Upper lobe of left lung (tissue), 6 donors: ENCODE measurements at regions not wholly inside any gene's neighbourhood (a gene's known extent, or its start where the extent isn't known, plus 50 kb on each side); places are given as distances from the start of the nearest gene placed in this dataset.
"Not testable (repeated sequence)": the region's sequence is repeated elsewhere in the genome, so short reads cannot be mapped to it uniquely, and the experiment has no call there.

Experiments used
- ATAC-seq, 2 donors: fragments of 200-7000 bp; cut with Tn5 transposase; one replicate each; pipeline ENCODE4 v1.9.1; 2022; ENCODE audit warnings: mild to moderate bottlenecking in 2 of 2, moderate library complexity in 2 of 2; ENCODE audit not compliant: low FRiP score in 2 of 2
- DNase-seq, 2 donors: peaks; one replicate each; pipeline ENCODE4 v3.0.0-alpha.2; 2019 to 2020
- H3K27ac ChIP-seq, 4 donors: fragments of 200-600 bp; sonication (generic); one replicate each; pipeline ENCODE4 v1.5.1; 2016 to 2019
- H3K27me3 ChIP-seq, 4 donors: fragments of 200-600 bp; sonication (generic); one replicate each; pipeline ENCODE4 v1.5.1; 2017 to 2019
- H3K36me3 ChIP-seq, 4 donors: fragments of 200-600 bp; sonication (generic); one replicate each; pipeline ENCODE4 v1.5.1; 2016 to 2019
- H3K4me1 ChIP-seq, 4 donors: fragments of 200-600 bp; sonication (generic); one replicate each; pipeline ENCODE4 v1.5.1; 2018 to 2019
- H3K4me3 ChIP-seq, 4 donors: fragments of 200-600 bp; sonication (generic); one replicate each; pipeline ENCODE4 v1.5.1; 2017 to 2019; ENCODE audit warnings: mild to moderate bottlenecking in 2 of 4, moderate library complexity in 1 of 4
- H3K9me3 ChIP-seq, 4 donors: fragments of 200-600 bp; sonication (generic); one replicate each; pipeline ENCODE4 v1.5.1; 2018 to 2019
- EP300 ChIP-seq, 4 donors: sonication (generic); formaldehyde crosslinking; IDR thresholded peaks; one replicate each; pipeline ENCODE4 v1.5.1; 2017; ENCODE audit warnings: antibody characterized with exemption in 4 of 4, control low read depth in 2 of 4
- POLR2A ChIP-seq, 4 donors: fragments of 450-650 bp; IDR thresholded peaks; one replicate each; pipeline ENCODE4 v1.5.1; 2016 to 2017; ENCODE audit warnings: antibody characterized with exemption in 4 of 4, mild to moderate bottlenecking in 2 of 4
- POLR2AphosphoS5 ChIP-seq, 2 donors: sonication (generic); formaldehyde crosslinking; IDR thresholded peaks; one replicate each; pipeline ENCODE4 v1.5.1; 2017; ENCODE audit warnings: antibody characterized with exemption in 2 of 2
- WGBS, 2 donors: methylation state at CpG; one replicate each; pipeline ENCODE4 v1.1.5; 2017 to 2018; 5-methylcytosine and 5-hydroxymethylcytosine counted together
- TF ChIP-seq, protein P1 (sequence below), 6 experiments: fragments of 450-650 bp in 4 of 6; fragments of 200-600 bp in 2 of 6; sonication (generic) in 2 of 6; IDR thresholded peaks; one replicate each; pipeline ENCODE4 v1.5.1; 2016 to 2019; ENCODE audit warnings: antibody characterized with exemption in 6 of 6
- donor health status: DM: no; HTN: no; CAD: no; lungs with moderate emphysema.
- donor health status: DM: no; HTN: yes; CAD: no; lungs with severe emphysema.

DNA sequence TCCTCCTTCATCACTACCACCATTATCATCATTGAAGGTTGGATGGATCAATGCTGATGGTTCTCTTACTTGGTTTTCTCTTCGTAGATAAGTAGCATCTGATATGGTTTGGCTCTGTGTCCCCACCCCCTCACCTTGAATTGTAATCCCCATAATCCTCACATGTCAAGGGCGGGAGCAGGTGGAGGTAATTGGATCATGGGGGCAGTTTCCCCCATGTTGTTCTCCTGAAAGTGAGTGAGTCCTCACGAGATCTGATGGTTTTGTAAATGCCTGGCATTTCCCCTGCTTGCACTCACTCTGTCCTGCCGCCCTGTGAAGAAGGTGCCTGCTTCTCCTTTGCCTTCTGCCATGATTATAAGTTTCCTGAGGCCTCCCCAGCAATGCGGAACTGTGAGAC is 172.4 kb upstream of the PWP1 start:
- Histone ChIP-seq H3K9me3 (no peaks in the 10 kb centered on the region), H3K36me3 (no peaks in the 10 kb centered on the region), H3K27me3 (no peaks in the 10 kb centered on the region), H3K4me1 (no peaks in the 10 kb centered on the region), H3K27ac (no peak overlapping the region), H3K4me3 (no peak overlapping the region)
- ATAC-seq (no peak), DNase-seq (no peak)
- WGBS, 2 donors, result 59 to 63% methylated on average over 5 of the region's 5 CpGs
- TF ChIP-seq POLR2A (IDR thresholded peaks at IDR 0.05) (no peak), EP300 (IDR thresholded peaks at IDR 0.05) (no peak), POLR2AphosphoS5 (IDR thresholded peaks at IDR 0.05) (no peak)
- TF ChIP-seq, protein P1, sequence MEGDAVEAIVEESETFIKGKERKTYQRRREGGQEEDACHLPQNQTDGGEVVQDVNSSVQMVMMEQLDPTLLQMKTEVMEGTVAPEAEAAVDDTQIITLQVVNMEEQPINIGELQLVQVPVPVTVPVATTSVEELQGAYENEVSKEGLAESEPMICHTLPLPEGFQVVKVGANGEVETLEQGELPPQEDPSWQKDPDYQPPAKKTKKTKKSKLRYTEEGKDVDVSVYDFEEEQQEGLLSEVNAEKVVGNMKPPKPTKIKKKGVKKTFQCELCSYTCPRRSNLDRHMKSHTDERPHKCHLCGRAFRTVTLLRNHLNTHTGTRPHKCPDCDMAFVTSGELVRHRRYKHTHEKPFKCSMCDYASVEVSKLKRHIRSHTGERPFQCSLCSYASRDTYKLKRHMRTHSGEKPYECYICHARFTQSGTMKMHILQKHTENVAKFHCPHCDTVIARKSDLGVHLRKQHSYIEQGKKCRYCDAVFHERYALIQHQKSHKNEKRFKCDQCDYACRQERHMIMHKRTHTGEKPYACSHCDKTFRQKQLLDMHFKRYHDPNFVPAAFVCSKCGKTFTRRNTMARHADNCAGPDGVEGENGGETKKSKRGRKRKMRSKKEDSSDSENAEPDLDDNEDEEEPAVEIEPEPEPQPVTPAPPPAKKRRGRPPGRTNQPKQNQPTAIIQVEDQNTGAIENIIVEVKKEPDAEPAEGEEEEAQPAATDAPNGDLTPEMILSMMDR (IDR thresholded peaks at IDR 0.05), result no peak

GRCh38 chr12:107513636-107514400 is 171.8 kb upstream of the PWP1 start:
- Histone ChIP-seq H3K27ac (no peak overlapping the region), H3K36me3 (no peaks in the 10 kb centered on the region), H3K27me3 (no peaks in the 10 kb centered on the region), H3K4me3 (no peak overlapping the region), H3K9me3 (no peaks in the 10 kb centered on the region), H3K4me1 (no peaks in the 10 kb centered on the region)
- TF ChIP-seq EP300 (IDR thresholded peaks at IDR 0.05) (no peak), POLR2AphosphoS5 (IDR thresholded peaks at IDR 0.05) (no peak), POLR2A (IDR thresholded peaks at IDR 0.05) (no peak)
- TF ChIP-seq, protein P1 (IDR thresholded peaks at IDR 0.05), result no peak
- ATAC-seq, result no peak
- no peak for DNase-seq
- WGBS, 2 donors, result 80 to 88% methylated on average over 3 of the region's 3 CpGs

GRCh38 chr12:107514887-107515445 is 170.6 kb upstream of the PWP1 start:
- TF ChIP-seq POLR2A (IDR thresholded peaks at IDR 0.05), result no peak
- TF ChIP-seq, protein P1 (IDR thresholded peaks at IDR 0.05), result no peak
- no peak for TF ChIP-seq EP300 (IDR thresholded peaks at IDR 0.05)
- no peak for TF ChIP-seq POLR2AphosphoS5 (IDR thresholded peaks at IDR 0.05)
- DNase-seq, result no peak
- H3K4me3 ChIP-seq, result no peak overlapping the region
- ATAC-seq, result peak; percentile 22 to 83
- WGBS, 2 donors, result 64 to 70% methylated on average over 7 of the region's 7 CpGs
- no peaks in the 10 kb centered on the region for H3K9me3 ChIP-seq
- no peaks in the 10 kb centered on the region for H3K27me3 ChIP-seq
- H3K36me3 ChIP-seq, result no peaks in the 10 kb centered on the region
- no peak overlapping the region for H3K27ac ChIP-seq
- no peaks in the 10 kb centered on the region for H3K4me1 ChIP-seq

DNA sequence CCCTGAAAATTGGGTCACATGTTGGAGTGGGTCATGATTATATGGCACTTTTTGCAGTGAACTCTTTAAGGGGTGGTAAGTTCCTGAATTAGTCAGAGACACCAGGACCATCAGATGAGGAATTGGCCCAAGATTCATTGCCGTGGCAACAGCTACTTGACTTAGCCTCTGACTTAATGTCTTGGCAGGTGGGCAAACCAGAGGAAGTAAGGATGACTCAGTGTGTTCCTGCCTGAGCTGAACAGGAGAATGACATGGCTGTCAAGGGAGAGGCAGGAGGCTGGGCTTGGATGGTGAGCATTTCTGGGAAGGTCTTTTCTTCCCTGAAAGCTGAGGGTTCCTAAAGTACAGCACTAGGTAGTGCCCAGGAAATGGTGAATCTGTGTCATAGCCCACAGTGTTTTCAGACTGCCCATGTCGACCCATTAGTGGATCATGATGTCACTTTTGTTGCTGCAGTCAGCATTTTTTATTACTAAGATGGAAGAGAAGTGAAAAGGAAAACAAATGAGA is 170.1 kb upstream of the PWP1 start:
- peak in 1 of 2 donors; percentile 35 for TF ChIP-seq POLR2AphosphoS5 (IDR thresholded peaks at IDR 0.05)
- TF ChIP-seq POLR2A (IDR thresholded peaks at IDR 0.05), result no peak
- DNase-seq, result peak in 1 of 2 donors; percentile 74
- WGBS, 2 donors, result 27 to 36% methylated on average over 2 of the region's 2 CpGs
- H3K27me3 ChIP-seq, result no peaks in the 10 kb centered on the region
- peak; percentile 58 to 95 for ATAC-seq
- H3K4me1 ChIP-seq, result no peaks in the 10 kb centered on the region
- H3K36me3 ChIP-seq, result no peaks in the 10 kb centered on the region
- no peak overlapping the region for H3K4me3 ChIP-seq
- H3K9me3 ChIP-seq, result no peaks in the 10 kb centered on the region
- H3K27ac ChIP-seq, result no peak overlapping the region

DNA sequence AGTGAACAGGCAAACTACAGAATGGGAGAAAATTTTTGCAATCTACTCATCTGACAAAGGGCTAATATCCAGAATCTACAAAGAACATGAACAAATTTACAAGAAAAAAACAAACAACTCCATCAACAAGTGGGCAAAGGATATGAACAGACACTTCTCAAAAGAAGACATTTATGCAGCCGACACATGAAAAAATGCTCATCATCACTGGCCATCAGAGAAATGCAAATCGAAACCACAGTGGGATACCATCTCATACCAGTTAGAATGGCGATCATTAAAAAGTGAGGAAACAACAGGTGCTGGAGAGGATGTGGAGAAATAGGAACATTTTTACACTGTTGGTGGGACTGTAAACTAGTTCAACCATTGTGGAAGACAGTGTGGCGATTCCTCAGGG is 167.8 kb upstream of the PWP1 start:
- not testable (repeated sequence) for H3K4me1 ChIP-seq, H3K4me3 ChIP-seq, DNase-seq, H3K36me3 ChIP-seq, H3K27me3 ChIP-seq, H3K9me3 ChIP-seq, ATAC-seq, H3K27ac ChIP-seq
- 91 to 93% methylated on average over 3 of the region's 4 CpGs for WGBS, 2 donors
